ENCODE measurements at regions not wholly inside any gene's neighbourhood (a gene's known extent, or its start where the extent isn't known, plus 50 kb on each side); places are given as distances from the start of the nearest gene placed in this dataset.

- no peak for TF ChIP-seq CTCF (IDR thresholded peaks at IDR 0.05; ENCODE audit: borderline replicate concordance, insufficient read depth, low read depth, low read length)
- no peak overlapping the region for H3K4me3 ChIP-seq (ENCODE audit: low read depth, low read length)
Observed at GRCh38 chr7:35982600-35982999, 170.5 kb upstream of the EEPD1 start.

- H3K4me3 ChIP-seq (ENCODE audit: low read depth, low read length): no peak overlapping the region
- no peak for TF ChIP-seq CTCF (IDR thresholded peaks at IDR 0.05; ENCODE audit: borderline replicate concordance, insufficient read depth, low read depth, low read length)
Observed at GRCh38 chr7:35983626-35984025, 169.4 kb upstream of the EEPD1 start.

GRCh38 chr7:35985126-35985754, 167.8 kb upstream of the EEPD1 start:
- peak; percentile 92 for TF ChIP-seq CTCF (IDR thresholded peaks at IDR 0.05; ENCODE audit: borderline replicate concordance, insufficient read depth, low read depth, low read length)
- H3K4me3 ChIP-seq (ENCODE audit: low read depth, low read length): no peak overlapping the region

GRCh38 chr7:35987016-35987415, 166.0 kb upstream of the EEPD1 start:
- no peak for TF ChIP-seq CTCF (IDR thresholded peaks at IDR 0.05; ENCODE audit: borderline replicate concordance, insufficient read depth, low read depth, low read length)
- no peak overlapping the region for H3K4me3 ChIP-seq (ENCODE audit: low read depth, low read length)

- no peak for TF ChIP-seq CTCF (IDR thresholded peaks at IDR 0.05; ENCODE audit: borderline replicate concordance, insufficient read depth, low read depth, low read length)
- H3K4me3 ChIP-seq (ENCODE audit: low read depth, low read length): no peak overlapping the region
Observed at GRCh38 chr7:35988105-35988504, 164.9 kb upstream of the EEPD1 start.

GRCh38 chr7:35988818-35989217, 164.2 kb upstream of the EEPD1 start:
- TF ChIP-seq CTCF (IDR thresholded peaks at IDR 0.05; ENCODE audit: borderline replicate concordance, insufficient read depth, low read depth, low read length): no peak
- H3K4me3 ChIP-seq (ENCODE audit: low read depth, low read length): no peak overlapping the region

- no peak overlapping the region for H3K4me3 ChIP-seq (ENCODE audit: low read depth, low read length)
- no peak for TF ChIP-seq CTCF (IDR thresholded peaks at IDR 0.05; ENCODE audit: borderline replicate concordance, insufficient read depth, low read depth, low read length)
Observed at GRCh38 chr7:35991511-35992232, 161.4 kb upstream of the EEPD1 start.

Measured in GM12875 (cell line).